Astrocyte (in vitro differentiated cells and primary cell): ENCODE measurements at regions not wholly inside any gene's neighbourhood (a gene's known extent, or its start where the extent isn't known, plus 50 kb on each side); places are given as distances from the start of the nearest gene placed in this dataset.

Experiments
- EZH2 ChIP-seq: IDR thresholded peaks from 2 replicates; pipeline ENCODE4 v1.6.1; 2012; ENCODE audit warnings: mild to moderate bottlenecking, low read length, inconsistent platforms; ENCODE audit not compliant: insufficient read depth
- TF ChIP-seq, protein P1 (sequence below): IDR thresholded peaks from 2 replicates; pipeline ENCODE4 v1.5.1; 2011; ENCODE audit warnings: low read depth, mild to moderate bottlenecking, inconsistent platforms, low read length, moderate library complexity; ENCODE audit not compliant: insufficient read depth

DNA sequence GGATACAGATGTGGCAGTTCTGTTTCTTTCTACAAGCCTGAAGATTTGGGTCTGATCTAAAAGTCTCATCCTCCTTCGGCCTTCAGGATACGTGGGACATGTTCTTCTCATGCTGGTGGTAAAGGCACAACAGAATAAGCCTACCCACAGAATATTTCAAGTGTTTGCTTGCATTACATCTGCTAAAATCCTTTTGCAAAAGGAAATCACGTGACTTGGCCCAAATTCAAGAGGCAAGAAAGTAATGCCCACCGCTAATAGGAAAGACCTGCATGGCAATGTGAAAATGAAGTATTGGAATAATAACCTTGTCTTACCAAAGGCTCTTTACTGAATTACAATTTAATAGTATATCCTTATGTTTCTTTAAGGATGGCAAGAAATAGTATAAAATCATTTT, 439.9 kb upstream of the TGFBR2 start:
- TF ChIP-seq, protein P1, sequence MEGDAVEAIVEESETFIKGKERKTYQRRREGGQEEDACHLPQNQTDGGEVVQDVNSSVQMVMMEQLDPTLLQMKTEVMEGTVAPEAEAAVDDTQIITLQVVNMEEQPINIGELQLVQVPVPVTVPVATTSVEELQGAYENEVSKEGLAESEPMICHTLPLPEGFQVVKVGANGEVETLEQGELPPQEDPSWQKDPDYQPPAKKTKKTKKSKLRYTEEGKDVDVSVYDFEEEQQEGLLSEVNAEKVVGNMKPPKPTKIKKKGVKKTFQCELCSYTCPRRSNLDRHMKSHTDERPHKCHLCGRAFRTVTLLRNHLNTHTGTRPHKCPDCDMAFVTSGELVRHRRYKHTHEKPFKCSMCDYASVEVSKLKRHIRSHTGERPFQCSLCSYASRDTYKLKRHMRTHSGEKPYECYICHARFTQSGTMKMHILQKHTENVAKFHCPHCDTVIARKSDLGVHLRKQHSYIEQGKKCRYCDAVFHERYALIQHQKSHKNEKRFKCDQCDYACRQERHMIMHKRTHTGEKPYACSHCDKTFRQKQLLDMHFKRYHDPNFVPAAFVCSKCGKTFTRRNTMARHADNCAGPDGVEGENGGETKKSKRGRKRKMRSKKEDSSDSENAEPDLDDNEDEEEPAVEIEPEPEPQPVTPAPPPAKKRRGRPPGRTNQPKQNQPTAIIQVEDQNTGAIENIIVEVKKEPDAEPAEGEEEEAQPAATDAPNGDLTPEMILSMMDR, result no peak
- no peak for TF ChIP-seq EZH2
